A549 (cell line): ENCODE measurements at regions not wholly inside any gene's neighbourhood (a gene's known extent, or its start where the extent isn't known, plus 50 kb on each side); places are given as distances from the start of the nearest gene placed in this dataset.

ENCODE experiments used
- ATAC-seq, 2 experiments: fragments of 200-7000 bp in 1 of 2; fragments of >200 bp in 1 of 2; cut with Nextera tagmentation in 1 of 2; cut with Tn5 transposase in 1 of 2; 3 replicates each; pipeline versions ENCODE4 v1.8.0 to v1.9.1; 2018 to 2020; ENCODE audit warnings: mild to moderate bottlenecking in 1 of 2, moderate library complexity in 1 of 2
- CTCF ChIA-PET: fragments of 300-600 bp; sonication (Branson Sonifier 250); formaldehyde crosslinking; extraction: SDS; loops from one replicate; lab custom pipeline; 2021; ENCODE audit warnings: antibody characterized with exemption, inconsistent platforms; lab: Yijun Ruan, JAX
- POLR2A ChIA-PET: fragments of 350-600 bp; formaldehyde crosslinking; extraction: SDS; loops from one replicate; lab custom pipeline; 2021; ENCODE audit warnings: antibody characterized with exemption, inconsistent platforms; lab: Yijun Ruan, JAX
- DNase-seq, 2 experiments: peaks; one replicate each; pipeline versions ENCODE4 v3.0.0 to v3.0.0-alpha.2; 2011 to 2016; ENCODE audit warnings: low read depth in 1 of 2, low spot score in 1 of 2
- FAIRE-seq: peaks from 2 replicates; lab custom pipeline; 2011; peaks lifted over from hg19 to GRCh38; lab: Jason Lieb, UNC
- H3K27ac ChIP-seq, 2 experiments: fragments of >200 bp; sonication (Bioruptor Twin); formaldehyde crosslinking; 3 replicates each; pipeline ENCODE4 v1.5.1; 2016 to 2017
- H3K4me1 ChIP-seq: fragments of >200 bp; sonication (Bioruptor Twin); formaldehyde crosslinking; 3 replicates; pipeline ENCODE4 v1.6.1; 2016
- H3K4me2 ChIP-seq: fragments of >200 bp; sonication (Bioruptor Twin); formaldehyde crosslinking; 3 replicates; pipeline ENCODE4 v1.6.1; 2016
- H3K4me3 ChIP-seq: fragments of >200 bp; sonication (Bioruptor Twin); formaldehyde crosslinking; 3 replicates; pipeline ENCODE4 v1.5.1; 2016
- H3K9me3 ChIP-seq: fragments of >200 bp; sonication (Bioruptor Twin); formaldehyde crosslinking; 3 replicates; pipeline ENCODE4 v1.6.1; 2016
- CBX2 ChIP-seq: fragments of 200-600 bp; sonication (generic); IDR thresholded peaks from 2 replicates; pipeline ENCODE4 v1.6.1; 2016; ENCODE audit warnings: low read depth, mild to moderate bottlenecking, borderline replicate concordance
- CHD4 ChIP-seq: fragments of 200-600 bp; sonication (generic); IDR thresholded peaks from 2 replicates; pipeline ENCODE4 v1.6.1; 2016; ENCODE audit warnings: antibody characterized with exemption, mild to moderate bottlenecking, borderline replicate concordance
- HDAC2 ChIP-seq: fragments of 200-600 bp; sonication (generic); IDR thresholded peaks from 2 replicates; pipeline ENCODE4 v1.6.1; 2016
- HOXB13 ChIP-seq: fragments of 250-450 bp; sonication (Bioruptor Pico); IDR thresholded peaks from 2 replicates; pipeline ENCODE4 v1.5.0; 2020; ENCODE audit warnings: low read depth, mild to moderate bottlenecking, moderate library complexity
- HOXB5 ChIP-seq: fragments of 250-450 bp; sonication (Bioruptor Pico); IDR thresholded peaks from 2 replicates; pipeline ENCODE4 v1.5.0; 2020; ENCODE audit warnings: mild to moderate bottlenecking, moderate library complexity
- JUN ChIP-seq, 2 experiments: fragments of >200 bp; sonication (Bioruptor Twin); formaldehyde crosslinking; IDR thresholded peaks; 2 replicates in 1 of 2; 3 replicates in 1 of 2; pipeline ENCODE4 v1.6.1; 2016 to 2017
- JUNB ChIP-seq: fragments of >200 bp; sonication (Bioruptor Twin); formaldehyde crosslinking; IDR thresholded peaks from 2 replicates; pipeline ENCODE4 v1.6.1; 2016
- KDM1A ChIP-seq: fragments of 200-600 bp; sonication (generic); IDR thresholded peaks from 2 replicates; pipeline ENCODE4 v1.6.1; 2016; ENCODE audit warnings: low read depth, mild to moderate bottlenecking
- MAFK ChIP-seq: fragments of 450-650 bp; IDR thresholded peaks from 2 replicates; pipeline ENCODE4 v1.6.1; 2014; ENCODE audit not compliant: partially characterized antibody
- NFE2L2 ChIP-seq: fragments of 150-350 bp; conservative IDR thresholded peaks from 2 replicates; pipeline ENCODE4 v1.6.1; 2014; ENCODE audit warnings: low read length
- NR3C1 ChIP-seq: fragments of >200 bp; sonication (Bioruptor Twin); formaldehyde crosslinking; IDR thresholded peaks from 3 replicates; pipeline ENCODE4 v1.6.1; 2017
- POLR2A ChIP-seq: IDR thresholded peaks from 2 replicates; pipeline ENCODE4 v1.6.1; 2012; ENCODE audit warnings: mild to moderate bottlenecking, low read length
- POLR2AphosphoS2 ChIP-seq: conservative IDR thresholded peaks from 2 replicates; pipeline ENCODE4 v1.6.1; 2012; ENCODE audit warnings: low read length, improper control_type of control experiment, inconsistent platforms
- RAD21 ChIP-seq, 2 experiments: fragments of >200 bp in 1 of 2; sonication (Bioruptor Twin) in 1 of 2; formaldehyde crosslinking in 1 of 2; IDR thresholded peaks in 1 of 2; conservative IDR thresholded peaks in 1 of 2; 2 replicates in 1 of 2; 3 replicates in 1 of 2; pipeline ENCODE4 v1.6.1; 2012 to 2018; ENCODE audit warnings: inconsistent platforms in 1 of 2
- RCOR1 ChIP-seq: fragments of 150-350 bp; IDR thresholded peaks from 2 replicates; pipeline ENCODE4 v1.6.1; 2014; ENCODE audit warnings: antibody characterized with exemption, low read length, low read depth
- RFX5 ChIP-seq: fragments of 450-650 bp; IDR thresholded peaks from 2 replicates; pipeline ENCODE4 v1.7.1; 2014; ENCODE audit warnings: antibody characterized with exemption, mild to moderate bottlenecking, moderate library complexity
- SMC3 ChIP-seq: fragments of >200 bp; sonication (Bioruptor Twin); formaldehyde crosslinking; IDR thresholded peaks from 3 replicates; pipeline ENCODE4 v1.6.1; 2018; ENCODE audit warnings: inconsistent platforms
- TFCP2L1 ChIP-seq: fragments of 250-450 bp; sonication (Bioruptor Pico); IDR thresholded peaks from 2 replicates; pipeline ENCODE4 v1.5.0; 2021; ENCODE audit warnings: mild to moderate bottlenecking
- TP53 ChIP-seq: fragments of 250-450 bp; sonication (Bioruptor Pico); IDR thresholded peaks from 2 replicates; pipeline ENCODE4 v1.5.0; 2021; ENCODE audit warnings: mild to moderate bottlenecking, moderate library complexity
- ZC3H11A ChIP-seq: fragments of 450-650 bp; IDR thresholded peaks from 2 replicates; pipeline ENCODE4 v1.6.1; 2014; ENCODE audit warnings: antibody characterized with exemption, mild to moderate bottlenecking
- ZSCAN20 ChIP-seq: fragments of 250-450 bp; sonication (Bioruptor Pico); IDR thresholded peaks from 2 replicates; pipeline ENCODE4 v1.8.0; 2022; ENCODE audit warnings: mild to moderate bottlenecking, moderate library complexity
- WGBS: methylation state at CpG from one replicate; pipeline ENCODE4 v1.1.6; 2017; ENCODE audit errors: missing lambda C conversion rate; 5-methylcytosine and 5-hydroxymethylcytosine counted together
- TF ChIP-seq, protein P1 (sequence below): fragments of 250-450 bp; sonication (Bioruptor Pico); IDR thresholded peaks from 2 replicates; pipeline ENCODE4 v1.5.0; 2021; ENCODE audit warnings: mild to moderate bottlenecking, moderate library complexity, borderline replicate concordance
- TF ChIP-seq, protein P2 (sequence below): fragments of 200-600 bp; sonication (generic); IDR thresholded peaks from 2 replicates; pipeline ENCODE4 v1.6.1; 2016; ENCODE audit warnings: antibody characterized with exemption, mild to moderate bottlenecking, moderate library complexity
- TF ChIP-seq, protein P3 (sequence below): fragments of >200 bp; sonication (Bioruptor Twin); formaldehyde crosslinking; IDR thresholded peaks from 3 replicates; pipeline ENCODE4 v1.6.1; 2016

DNA sequence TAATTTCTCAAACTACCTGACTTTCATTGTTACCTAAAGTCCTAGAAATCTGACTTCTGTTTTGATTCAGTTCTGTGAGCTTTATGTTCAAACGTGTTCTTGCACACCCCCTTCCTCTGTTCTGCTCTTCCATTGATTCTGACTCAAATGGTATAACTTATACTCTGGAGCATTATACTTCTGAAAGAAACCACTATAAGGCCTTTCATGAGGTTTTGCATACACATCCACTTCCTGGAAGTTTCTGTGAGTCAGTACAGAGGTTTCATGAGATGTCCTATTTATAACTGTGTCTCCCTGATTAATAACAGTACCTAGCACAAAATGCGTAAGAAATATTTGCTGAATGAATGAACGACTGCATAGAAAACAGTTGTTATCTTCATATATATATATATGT lies 540.2 kb upstream of the CT83 start:
- no peaks in the 10 kb centered on the region for H3K4me1 ChIP-seq
- no peak overlapping the region for H3K4me2 ChIP-seq
- no peak for ATAC-seq
- no peak for FAIRE-seq
- DNase-seq, result no peak
- H3K9me3 ChIP-seq, result no peaks in the 10 kb centered on the region
- TF ChIP-seq, protein P1, sequence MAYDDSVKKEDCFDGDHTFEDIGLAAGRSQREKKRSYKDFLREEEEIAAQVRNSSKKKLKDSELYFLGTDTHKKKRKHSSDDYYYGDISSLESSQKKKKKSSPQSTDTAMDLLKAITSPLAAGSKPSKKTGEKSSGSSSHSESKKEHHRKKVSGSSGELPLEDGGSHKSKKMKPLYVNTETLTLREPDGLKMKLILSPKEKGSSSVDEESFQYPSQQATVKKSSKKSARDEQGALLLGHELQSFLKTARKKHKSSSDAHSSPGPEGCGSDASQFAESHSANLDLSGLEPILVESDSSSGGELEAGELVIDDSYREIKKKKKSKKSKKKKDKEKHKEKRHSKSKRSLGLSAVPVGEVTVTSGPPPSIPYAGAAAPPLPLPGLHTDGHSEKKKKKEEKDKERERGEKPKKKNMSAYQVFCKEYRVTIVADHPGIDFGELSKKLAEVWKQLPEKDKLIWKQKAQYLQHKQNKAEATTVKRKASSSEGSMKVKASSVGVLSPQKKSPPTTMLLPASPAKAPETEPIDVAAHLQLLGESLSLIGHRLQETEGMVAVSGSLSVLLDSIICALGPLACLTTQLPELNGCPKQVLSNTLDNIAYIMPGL (CRISPR knock-in tag), result no peak
- TF ChIP-seq POLR2A (no peak), HDAC2 (no peak), TFCP2L1 (CRISPR knock-in tag) (no peak), MAFK (no peak), RCOR1 (no peak), ZSCAN20 (CRISPR knock-in tag) (no peak), CHD4 (no peak), CBX2 (no peak), KDM1A (no peak), ZC3H11A (no peak), NFE2L2 (no peak), HOXB13 (CRISPR knock-in tag) (no peak), HOXB5 (CRISPR knock-in tag) (no peak)
- TF ChIP-seq, all 56 proteins: peak for 0
- no peak overlapping the region for H3K4me3 ChIP-seq
- POLR2A ChIA-PET, result no interaction called here
- no peak overlapping the region for H3K27ac ChIP-seq
- 4% methylated on average over 3 of the region's 3 CpGs for WGBS
- CTCF ChIA-PET, result no interaction called here

DNA sequence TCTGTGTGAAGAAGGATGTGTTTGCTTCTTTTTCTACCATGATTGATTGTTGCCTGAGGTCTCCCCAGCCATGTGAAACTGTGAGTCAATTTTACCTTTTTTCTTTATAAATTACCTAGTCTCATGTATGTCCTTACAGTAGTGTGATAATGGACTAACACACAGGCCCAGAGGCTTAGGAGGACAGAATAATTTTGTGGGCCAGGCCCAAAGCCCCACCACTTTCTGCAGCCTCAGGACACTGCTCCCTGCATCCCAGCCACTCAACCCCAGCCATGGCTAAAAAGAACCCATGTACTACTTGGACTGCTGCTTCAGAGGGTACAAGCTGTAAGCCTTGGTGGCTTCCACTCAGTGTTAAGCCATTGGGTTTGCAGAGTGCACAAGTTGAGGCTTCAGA lies 512.7 kb upstream of the CT83 start:
- no peak overlapping the region for H3K4me3 ChIP-seq
- H3K27ac ChIP-seq, result no peak overlapping the region
- no peaks in the 10 kb centered on the region for H3K4me1 ChIP-seq
- ATAC-seq, result no peak
- TF ChIP-seq, protein P2, sequence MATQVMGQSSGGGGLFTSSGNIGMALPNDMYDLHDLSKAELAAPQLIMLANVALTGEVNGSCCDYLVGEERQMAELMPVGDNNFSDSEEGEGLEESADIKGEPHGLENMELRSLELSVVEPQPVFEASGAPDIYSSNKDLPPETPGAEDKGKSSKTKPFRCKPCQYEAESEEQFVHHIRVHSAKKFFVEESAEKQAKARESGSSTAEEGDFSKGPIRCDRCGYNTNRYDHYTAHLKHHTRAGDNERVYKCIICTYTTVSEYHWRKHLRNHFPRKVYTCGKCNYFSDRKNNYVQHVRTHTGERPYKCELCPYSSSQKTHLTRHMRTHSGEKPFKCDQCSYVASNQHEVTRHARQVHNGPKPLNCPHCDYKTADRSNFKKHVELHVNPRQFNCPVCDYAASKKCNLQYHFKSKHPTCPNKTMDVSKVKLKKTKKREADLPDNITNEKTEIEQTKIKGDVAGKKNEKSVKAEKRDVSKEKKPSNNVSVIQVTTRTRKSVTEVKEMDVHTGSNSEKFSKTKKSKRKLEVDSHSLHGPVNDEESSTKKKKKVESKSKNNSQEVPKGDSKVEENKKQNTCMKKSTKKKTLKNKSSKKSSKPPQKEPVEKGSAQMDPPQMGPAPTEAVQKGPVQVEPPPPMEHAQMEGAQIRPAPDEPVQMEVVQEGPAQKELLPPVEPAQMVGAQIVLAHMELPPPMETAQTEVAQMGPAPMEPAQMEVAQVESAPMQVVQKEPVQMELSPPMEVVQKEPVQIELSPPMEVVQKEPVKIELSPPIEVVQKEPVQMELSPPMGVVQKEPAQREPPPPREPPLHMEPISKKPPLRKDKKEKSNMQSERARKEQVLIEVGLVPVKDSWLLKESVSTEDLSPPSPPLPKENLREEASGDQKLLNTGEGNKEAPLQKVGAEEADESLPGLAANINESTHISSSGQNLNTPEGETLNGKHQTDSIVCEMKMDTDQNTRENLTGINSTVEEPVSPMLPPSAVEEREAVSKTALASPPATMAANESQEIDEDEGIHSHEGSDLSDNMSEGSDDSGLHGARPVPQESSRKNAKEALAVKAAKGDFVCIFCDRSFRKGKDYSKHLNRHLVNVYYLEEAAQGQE, result no peak
- TF ChIP-seq NR3C1 (no peak), JUN (IDR thresholded peaks at IDR 0.05) (no peak), SMC3 (no peak), POLR2AphosphoS2 (no peak), RAD21 (conservative IDR thresholded peaks at IDR 0.05 in 1 of 2, IDR thresholded peaks at IDR 0.05 in 1 of 2) (no peak), JUNB (no peak), POLR2A (no peak), RFX5 (no peak), TP53 (CRISPR knock-in tag) (no peak)
- TF ChIP-seq, protein P3, sequence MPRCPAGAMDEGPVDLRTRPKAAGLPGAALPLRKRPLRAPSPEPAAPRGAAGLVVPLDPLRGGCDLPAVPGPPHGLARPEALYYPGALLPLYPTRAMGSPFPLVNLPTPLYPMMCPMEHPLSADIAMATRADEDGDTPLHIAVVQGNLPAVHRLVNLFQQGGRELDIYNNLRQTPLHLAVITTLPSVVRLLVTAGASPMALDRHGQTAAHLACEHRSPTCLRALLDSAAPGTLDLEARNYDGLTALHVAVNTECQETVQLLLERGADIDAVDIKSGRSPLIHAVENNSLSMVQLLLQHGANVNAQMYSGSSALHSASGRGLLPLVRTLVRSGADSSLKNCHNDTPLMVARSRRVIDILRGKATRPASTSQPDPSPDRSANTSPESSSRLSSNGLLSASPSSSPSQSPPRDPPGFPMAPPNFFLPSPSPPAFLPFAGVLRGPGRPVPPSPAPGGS, result no peak
- DNase-seq, result no peak
- CTCF ChIA-PET, result no interaction called here
- FAIRE-seq, result no peak
- POLR2A ChIA-PET, result no interaction called here
- H3K9me3 ChIP-seq, result no peaks in the 10 kb centered on the region
- no peak overlapping the region for H3K4me2 ChIP-seq
